ENCODE measurements at regions not wholly inside any gene's neighbourhood (a gene's known extent, or its start where the extent isn't known, plus 50 kb on each side); places are given as distances from the start of the nearest gene placed in this dataset.

DNA sequence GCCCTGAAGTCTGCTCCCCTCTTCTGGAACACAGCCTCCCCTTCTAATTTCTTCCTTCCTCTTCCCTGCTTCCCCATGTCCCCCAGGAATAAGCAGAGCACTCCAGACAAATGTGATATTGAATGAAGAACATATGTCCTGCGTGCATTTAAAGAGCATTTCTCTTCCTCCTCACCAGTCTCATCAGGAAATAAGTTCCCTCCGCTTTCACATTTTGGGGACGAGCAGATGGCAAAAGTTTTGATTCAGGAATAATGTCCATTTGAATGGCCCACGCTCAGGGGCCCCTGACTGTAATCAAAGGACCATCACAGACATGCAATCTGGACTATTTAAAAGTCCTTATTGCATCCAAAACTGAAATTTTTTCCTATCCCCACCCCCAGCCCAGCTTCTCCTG lies 316.1 kb downstream of the CDK5RAP2 start:
- peaks cover 4% of the 10 kb centered on the region for H3K27me3 ChIP-seq (ENCODE audit: insufficient read depth, low read length)
- TF ChIP-seq, protein P1, sequence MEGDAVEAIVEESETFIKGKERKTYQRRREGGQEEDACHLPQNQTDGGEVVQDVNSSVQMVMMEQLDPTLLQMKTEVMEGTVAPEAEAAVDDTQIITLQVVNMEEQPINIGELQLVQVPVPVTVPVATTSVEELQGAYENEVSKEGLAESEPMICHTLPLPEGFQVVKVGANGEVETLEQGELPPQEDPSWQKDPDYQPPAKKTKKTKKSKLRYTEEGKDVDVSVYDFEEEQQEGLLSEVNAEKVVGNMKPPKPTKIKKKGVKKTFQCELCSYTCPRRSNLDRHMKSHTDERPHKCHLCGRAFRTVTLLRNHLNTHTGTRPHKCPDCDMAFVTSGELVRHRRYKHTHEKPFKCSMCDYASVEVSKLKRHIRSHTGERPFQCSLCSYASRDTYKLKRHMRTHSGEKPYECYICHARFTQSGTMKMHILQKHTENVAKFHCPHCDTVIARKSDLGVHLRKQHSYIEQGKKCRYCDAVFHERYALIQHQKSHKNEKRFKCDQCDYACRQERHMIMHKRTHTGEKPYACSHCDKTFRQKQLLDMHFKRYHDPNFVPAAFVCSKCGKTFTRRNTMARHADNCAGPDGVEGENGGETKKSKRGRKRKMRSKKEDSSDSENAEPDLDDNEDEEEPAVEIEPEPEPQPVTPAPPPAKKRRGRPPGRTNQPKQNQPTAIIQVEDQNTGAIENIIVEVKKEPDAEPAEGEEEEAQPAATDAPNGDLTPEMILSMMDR (IDR thresholded peaks at IDR 0.05; ENCODE audit: extremely low read depth, low read depth, low read length) = no peak
- no peak for DNase-seq (ENCODE audit: insufficient read length, low spot score, missing footprints)

DNA sequence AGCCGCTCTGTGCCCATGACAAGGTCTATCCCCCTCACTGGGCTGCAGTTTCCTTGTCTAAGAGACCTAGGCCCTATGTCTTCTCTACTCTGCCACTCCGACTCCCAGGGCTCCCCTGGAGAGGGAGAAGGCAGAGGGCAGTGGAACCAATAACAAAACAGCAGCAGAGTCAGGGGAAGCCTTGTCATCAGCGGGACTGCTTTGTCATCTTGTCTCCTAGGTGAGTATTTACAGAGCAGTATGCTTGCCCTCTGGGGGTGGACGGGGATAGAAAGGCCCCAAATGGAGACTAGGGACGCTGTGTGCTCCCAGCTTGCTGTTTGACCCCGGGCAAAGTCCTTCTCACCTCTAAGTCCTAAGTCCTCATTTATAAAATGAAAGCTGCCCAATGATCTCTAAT lies 318.5 kb downstream of the CDK5RAP2 start:
- H3K27ac ChIP-seq (ENCODE audit: low read depth, low read length) = no peak overlapping the region
- no peaks in the 10 kb centered on the region for H3K9me3 ChIP-seq (ENCODE audit: low read depth, low read length)
- no peaks in the 10 kb centered on the region for H4K20me1 ChIP-seq (ENCODE audit: insufficient read depth, low read length)
- peaks cover 4% of the 10 kb centered on the region for H3K27me3 ChIP-seq (ENCODE audit: insufficient read depth, low read length)
- no peak overlapping the region for H3K4me2 ChIP-seq (ENCODE audit: insufficient read depth, low read length)
- no peaks in the 10 kb centered on the region for H3K36me3 ChIP-seq (ENCODE audit: insufficient read depth, low read length)
- TF ChIP-seq, protein P1 (IDR thresholded peaks at IDR 0.05; ENCODE audit: extremely low read depth, low read depth, low read length) = no peak
- H2AFZ ChIP-seq (ENCODE audit: low read length) = no peak overlapping the region
- H3K4me1 ChIP-seq (ENCODE audit: insufficient read depth, low read length) = peaks cover 10% of the 10 kb centered on the region
- H3K79me2 ChIP-seq (ENCODE audit: insufficient read depth, low read length) = no peaks in the 10 kb centered on the region
- no peak for DNase-seq (ENCODE audit: insufficient read length, low spot score, missing footprints)
- H3K4me3 ChIP-seq (ENCODE audit: insufficient read depth, low read length) = no peak overlapping the region

More for the DNA sequence above, 316.1 kb downstream of the CDK5RAP2 start:
- Histone ChIP-seq H3K4me1 (ENCODE audit: insufficient read depth, low read length) (no peaks in the 10 kb centered on the region), H3K4me2 (ENCODE audit: insufficient read depth, low read length) (no peak overlapping the region), H3K4me3 (ENCODE audit: insufficient read depth, low read length) (no peak overlapping the region), H3K9me3 (ENCODE audit: low read depth, low read length) (no peaks in the 10 kb centered on the region), H3K79me2 (ENCODE audit: insufficient read depth, low read length) (no peaks in the 10 kb centered on the region), H3K36me3 (ENCODE audit: insufficient read depth, low read length) (no peaks in the 10 kb centered on the region), H3K27ac (ENCODE audit: low read depth, low read length) (no peak overlapping the region), H2AFZ (ENCODE audit: low read length) (no peak overlapping the region), H4K20me1 (ENCODE audit: insufficient read depth, low read length) (no peaks in the 10 kb centered on the region)

DNA sequence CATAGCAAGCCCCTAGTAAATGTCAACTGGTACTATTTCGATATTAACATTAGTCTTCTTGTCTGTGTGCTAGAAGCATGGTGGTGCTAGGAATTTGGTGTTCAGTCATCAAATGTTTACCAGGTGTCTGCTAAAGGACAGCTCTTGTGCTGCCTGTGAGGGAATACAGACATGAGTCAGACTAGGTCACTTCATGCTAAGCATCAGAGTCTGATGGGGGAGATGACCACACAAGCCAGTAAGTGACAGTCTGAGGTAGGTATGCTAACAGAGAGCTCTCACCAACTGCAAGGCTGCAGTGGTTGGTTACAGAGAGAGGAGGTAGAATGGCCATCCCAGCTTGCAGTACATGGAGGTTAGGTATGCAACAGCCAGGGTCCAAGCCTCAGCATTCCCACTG lies 320.9 kb downstream of the CDK5RAP2 start:
- no peaks in the 10 kb centered on the region for H3K36me3 ChIP-seq (ENCODE audit: insufficient read depth, low read length)
- TF ChIP-seq, protein P1 (IDR thresholded peaks at IDR 0.05; ENCODE audit: extremely low read depth, low read depth, low read length) = no peak
- no peak overlapping the region for H3K4me3 ChIP-seq (ENCODE audit: insufficient read depth, low read length)
- H3K4me1 ChIP-seq (ENCODE audit: insufficient read depth, low read length) = peaks cover 10% of the 10 kb centered on the region
- no peaks in the 10 kb centered on the region for H3K9me3 ChIP-seq (ENCODE audit: low read depth, low read length)
- no peak overlapping the region for H3K4me2 ChIP-seq (ENCODE audit: insufficient read depth, low read length)
- H3K79me2 ChIP-seq (ENCODE audit: insufficient read depth, low read length) = no peaks in the 10 kb centered on the region
- H4K20me1 ChIP-seq (ENCODE audit: insufficient read depth, low read length) = no peaks in the 10 kb centered on the region
- H3K27me3 ChIP-seq (ENCODE audit: insufficient read depth, low read length) = peaks cover 4% of the 10 kb centered on the region
- no peak overlapping the region for H2AFZ ChIP-seq (ENCODE audit: low read length)
- H3K27ac ChIP-seq (ENCODE audit: low read depth, low read length) = no peak overlapping the region
- DNase-seq (ENCODE audit: insufficient read length, low spot score, missing footprints) = no peak

DNA sequence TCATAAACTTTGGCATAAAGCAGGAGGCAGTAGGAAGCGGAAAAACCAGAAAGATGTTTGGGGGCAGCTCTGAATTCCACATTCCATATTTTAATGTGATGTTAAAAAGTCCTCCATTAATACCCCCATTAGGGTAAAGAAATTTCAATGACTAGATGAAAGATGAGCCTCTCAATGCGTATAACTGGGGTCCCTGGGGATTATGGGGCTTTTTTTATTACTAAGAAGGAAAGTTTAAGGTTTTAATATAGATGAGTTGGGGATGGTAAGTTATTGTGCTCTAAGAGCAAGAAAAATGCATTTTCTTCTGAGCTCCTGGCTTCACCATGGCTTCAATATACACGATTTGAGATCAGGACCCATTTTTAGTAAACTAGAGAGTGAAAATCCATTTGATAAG lies 321.9 kb downstream of the CDK5RAP2 start:
- Histone ChIP-seq H3K4me3 (ENCODE audit: insufficient read depth, low read length) (no peak overlapping the region), H2AFZ (ENCODE audit: low read length) (no peak overlapping the region), H3K79me2 (ENCODE audit: insufficient read depth, low read length) (no peaks in the 10 kb centered on the region), H3K27ac (ENCODE audit: low read depth, low read length) (no peak overlapping the region), H3K9me3 (ENCODE audit: low read depth, low read length) (no peaks in the 10 kb centered on the region), H3K36me3 (ENCODE audit: insufficient read depth, low read length) (no peaks in the 10 kb centered on the region), H3K27me3 (ENCODE audit: insufficient read depth, low read length) (no peaks in the 10 kb centered on the region), H3K4me1 (ENCODE audit: insufficient read depth, low read length) (peaks cover 10% of the 10 kb centered on the region), H4K20me1 (ENCODE audit: insufficient read depth, low read length) (no peaks in the 10 kb centered on the region), H3K4me2 (ENCODE audit: insufficient read depth, low read length) (no peak overlapping the region)
- DNase-seq (ENCODE audit: insufficient read length, low spot score, missing footprints) = no peak
- TF ChIP-seq, protein P1 (IDR thresholded peaks at IDR 0.05; ENCODE audit: extremely low read depth, low read depth, low read length) = no peak

Measured in osteoblast (primary cell).